MM.1S (cell line): ENCODE measurements at regions not wholly inside any gene's neighbourhood (a gene's known extent, or its start where the extent isn't known, plus 50 kb on each side); places are given as distances from the start of the nearest gene placed in this dataset.

Experiments used
- DNase-seq: peaks from one replicate; pipeline ENCODE4 v3.0.0-alpha.2; 2015
- H2AFZ ChIP-seq: fragments of 300-600 bp; sonication (generic); 2 replicates; pipeline ENCODE4 v1.6.0; 2016; ENCODE audit warnings: antibody characterized with exemption, low read length
- H3F3A ChIP-seq: fragments of 300-600 bp; sonication (generic); 2 replicates; pipeline ENCODE4 v1.6.1; 2016; ENCODE audit warnings: mild to moderate bottlenecking, antibody characterized with exemption, low read length, moderate library complexity, mixed read lengths; ENCODE audit not compliant: insufficient read depth
- H3K27ac ChIP-seq: fragments of 300-600 bp; sonication (generic); 2 replicates; pipeline ENCODE4 v1.5.1; 2016; ENCODE audit warnings: mild to moderate bottlenecking, low read length
- H3K27me3 ChIP-seq: fragments of 300-600 bp; sonication (generic); replicated peaks from 2 replicates; pipeline ENCODE4 v1.6.0; 2016; ENCODE audit warnings: low read length; ENCODE audit not compliant: insufficient read depth
- H3K36me3 ChIP-seq: fragments of 300-600 bp; sonication (generic); replicated peaks from 2 replicates; pipeline ENCODE4 v1.6.1; 2016; ENCODE audit warnings: mild to moderate bottlenecking, low read length, mixed read lengths; ENCODE audit not compliant: insufficient read depth
- H3K4me1 ChIP-seq: fragments of 300-600 bp; sonication (generic); 2 replicates; pipeline ENCODE4 v1.6.1; 2016; ENCODE audit warnings: low read length, mixed read lengths
- H3K4me2 ChIP-seq: fragments of 300-600 bp; sonication (generic); 2 replicates; pipeline ENCODE4 v1.6.0; 2016; ENCODE audit warnings: low read depth, low read length
- H3K4me3 ChIP-seq: fragments of 300-600 bp; sonication (generic); 2 replicates; pipeline ENCODE4 v1.5.1; 2016; ENCODE audit warnings: low read length, mixed read lengths
- H3K79me2 ChIP-seq: fragments of 300-600 bp; sonication (generic); 2 replicates; pipeline ENCODE4 v1.6.1; 2016; ENCODE audit warnings: mixed run types, low read length, mixed read lengths
- H3K9ac ChIP-seq: fragments of 300-600 bp; sonication (generic); 2 replicates; pipeline ENCODE4 v1.6.1; 2016; ENCODE audit warnings: low read length, mixed read lengths
- H3K9me2 ChIP-seq: fragments of 300-600 bp; sonication (generic); replicated peaks from 2 replicates; pipeline ENCODE4 v1.6.1; 2016; ENCODE audit warnings: mild to moderate bottlenecking, low read length, mixed read lengths; ENCODE audit not compliant: insufficient read depth
- H3K9me3 ChIP-seq: fragments of 300-600 bp; sonication (generic); replicated peaks from 2 replicates; pipeline ENCODE4 v1.6.1; 2016; ENCODE audit warnings: mild to moderate bottlenecking, low read length, mixed read lengths; ENCODE audit not compliant: insufficient read depth
- H4K20me1 ChIP-seq: fragments of 300-600 bp; sonication (generic); 2 replicates; pipeline ENCODE4 v1.6.1; 2016; ENCODE audit warnings: mild to moderate bottlenecking, low read length, moderate library complexity, mixed read lengths; ENCODE audit not compliant: insufficient read depth
- EZH2 ChIP-seq: fragments of 300-600 bp; sonication (generic); optimal IDR thresholded peaks from 2 replicates; pipeline ENCODE3; 2017; ENCODE audit warnings: low read depth, mild to moderate bottlenecking, antibody characterized with exemption, low read length, mixed read lengths
- EZH2phosphoT487 ChIP-seq: fragments of 300-600 bp; sonication (generic); IDR thresholded peaks from 2 replicates; pipeline ENCODE4 v1.6.1; 2018; ENCODE audit warnings: antibody characterized with exemption, low read length
- TF ChIP-seq, protein P1 (sequence below): fragments of 300-600 bp; sonication (generic); IDR thresholded peaks from 2 replicates; pipeline ENCODE4 v1.5.1; 2016; ENCODE audit warnings: antibody characterized with exemption, low read length, mixed read lengths

DNA sequence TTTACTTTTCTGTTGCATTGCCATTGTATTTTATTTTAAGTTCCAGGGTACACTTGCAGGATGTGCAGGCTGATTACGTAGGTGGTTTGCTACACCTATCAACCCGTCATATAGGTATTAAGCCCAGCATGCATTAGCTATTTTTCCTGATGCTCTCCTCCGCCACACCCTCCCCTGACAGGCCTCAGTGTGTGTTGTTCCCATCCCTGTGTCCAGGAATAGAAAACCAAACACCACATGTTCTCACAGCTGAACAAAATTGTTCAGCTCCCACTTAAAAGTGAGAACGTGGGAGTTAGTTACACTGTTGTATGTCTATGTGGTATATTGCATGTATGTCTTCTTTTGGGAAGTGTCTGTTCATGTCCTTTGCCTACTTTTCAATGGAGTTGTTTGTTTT, 1631.7 kb downstream of the DPP10 start:
- Histone ChIP-seq H3K4me1 (no peaks in the 10 kb centered on the region), H3K27ac (no peak overlapping the region), H3F3A (no peaks in the 10 kb centered on the region), H3K36me3 (no peaks in the 10 kb centered on the region), H4K20me1 (no peaks in the 10 kb centered on the region), H3K79me2 (no peaks in the 10 kb centered on the region), H3K4me2 (no peak overlapping the region), H3K9ac (no peak overlapping the region), H3K27me3 (no peaks in the 10 kb centered on the region), H3K9me2 (no peaks in the 10 kb centered on the region), H2AFZ (no peak overlapping the region), H3K4me3 (no peak overlapping the region), H3K9me3 (no peaks in the 10 kb centered on the region)
- TF ChIP-seq, protein P1, sequence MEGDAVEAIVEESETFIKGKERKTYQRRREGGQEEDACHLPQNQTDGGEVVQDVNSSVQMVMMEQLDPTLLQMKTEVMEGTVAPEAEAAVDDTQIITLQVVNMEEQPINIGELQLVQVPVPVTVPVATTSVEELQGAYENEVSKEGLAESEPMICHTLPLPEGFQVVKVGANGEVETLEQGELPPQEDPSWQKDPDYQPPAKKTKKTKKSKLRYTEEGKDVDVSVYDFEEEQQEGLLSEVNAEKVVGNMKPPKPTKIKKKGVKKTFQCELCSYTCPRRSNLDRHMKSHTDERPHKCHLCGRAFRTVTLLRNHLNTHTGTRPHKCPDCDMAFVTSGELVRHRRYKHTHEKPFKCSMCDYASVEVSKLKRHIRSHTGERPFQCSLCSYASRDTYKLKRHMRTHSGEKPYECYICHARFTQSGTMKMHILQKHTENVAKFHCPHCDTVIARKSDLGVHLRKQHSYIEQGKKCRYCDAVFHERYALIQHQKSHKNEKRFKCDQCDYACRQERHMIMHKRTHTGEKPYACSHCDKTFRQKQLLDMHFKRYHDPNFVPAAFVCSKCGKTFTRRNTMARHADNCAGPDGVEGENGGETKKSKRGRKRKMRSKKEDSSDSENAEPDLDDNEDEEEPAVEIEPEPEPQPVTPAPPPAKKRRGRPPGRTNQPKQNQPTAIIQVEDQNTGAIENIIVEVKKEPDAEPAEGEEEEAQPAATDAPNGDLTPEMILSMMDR = no peak
- TF ChIP-seq EZH2phosphoT487 (no peak), EZH2 (no peak)
- no peak for DNase-seq

DNA sequence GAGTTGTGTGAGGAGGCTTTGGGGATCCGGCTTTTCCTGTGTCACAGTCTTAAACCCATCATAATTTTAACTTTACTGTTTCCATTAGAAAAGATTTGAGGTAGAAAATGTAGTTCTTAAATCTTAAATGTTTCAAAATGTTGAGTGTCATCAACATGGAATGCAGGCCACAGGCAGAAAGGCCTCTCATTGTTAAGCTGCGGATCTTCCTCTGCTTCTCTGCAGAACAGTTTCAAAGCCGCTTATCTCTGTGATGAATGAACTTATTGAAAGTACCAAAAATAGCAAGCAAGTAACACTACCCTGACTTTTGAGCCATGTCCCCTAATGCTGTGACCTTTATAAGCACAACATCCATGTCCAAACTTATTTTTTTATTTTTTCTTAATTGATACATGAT, 1645.8 kb downstream of the DPP10 start:
- no peak overlapping the region for H3K4me2 ChIP-seq
- no peaks in the 10 kb centered on the region for H3K79me2 ChIP-seq
- no peak overlapping the region for H3K27ac ChIP-seq
- no peak overlapping the region for H3K9ac ChIP-seq
- H3K4me3 ChIP-seq = no peak overlapping the region
- H3K9me2 ChIP-seq = no peaks in the 10 kb centered on the region
- H2AFZ ChIP-seq = no peak overlapping the region
- no peaks in the 10 kb centered on the region for H3K9me3 ChIP-seq
- no peaks in the 10 kb centered on the region for H3F3A ChIP-seq
- H3K27me3 ChIP-seq = no peaks in the 10 kb centered on the region
- no peak for TF ChIP-seq EZH2phosphoT487
- TF ChIP-seq EZH2 = no peak
- TF ChIP-seq, protein P1 = no peak
- no peaks in the 10 kb centered on the region for H4K20me1 ChIP-seq
- no peaks in the 10 kb centered on the region for H3K4me1 ChIP-seq
- no peak for DNase-seq
- H3K36me3 ChIP-seq = no peaks in the 10 kb centered on the region

DNA sequence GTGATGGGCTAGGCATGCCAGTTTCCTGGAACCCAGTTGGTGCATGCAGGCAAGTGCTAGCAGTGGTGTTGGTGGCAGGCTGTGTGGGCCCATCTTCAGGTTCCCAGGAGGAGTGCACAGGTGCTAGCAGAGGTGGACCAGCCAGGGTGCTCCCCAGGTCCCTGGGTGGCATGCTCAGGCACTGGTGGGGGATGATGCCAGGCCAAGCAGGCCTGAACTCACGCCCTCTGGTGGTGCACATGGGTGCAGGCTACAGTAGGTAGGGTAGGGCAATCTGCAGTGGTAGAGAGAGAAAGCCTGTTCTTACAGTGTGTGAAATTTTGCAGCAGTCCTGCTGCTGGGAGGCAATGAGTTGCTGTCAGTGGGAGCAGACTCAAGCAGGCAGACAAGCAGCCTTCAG, 1651.8 kb downstream of the DPP10 start:
- Histone ChIP-seq H3K9me3 (no peaks in the 10 kb centered on the region), H2AFZ (no peak overlapping the region), H3K4me2 (no peak overlapping the region), H3K79me2 (no peaks in the 10 kb centered on the region), H4K20me1 (no peaks in the 10 kb centered on the region), H3K9ac (no peak overlapping the region), H3K9me2 (no peaks in the 10 kb centered on the region), H3K4me1 (no peaks in the 10 kb centered on the region), H3F3A (no peaks in the 10 kb centered on the region), H3K36me3 (no peaks in the 10 kb centered on the region), H3K27ac (no peak overlapping the region), H3K27me3 (no peaks in the 10 kb centered on the region), H3K4me3 (no peak overlapping the region)
- no peak for DNase-seq
- TF ChIP-seq, protein P1 = no peak
- TF ChIP-seq EZH2 (no peak), EZH2phosphoT487 (no peak)
